Type B pancreatic cell (in vitro differentiated cells): ENCODE measurements at regions not wholly inside any gene's neighbourhood (a gene's known extent, or its start where the extent isn't known, plus 50 kb on each side); places are given as distances from the start of the nearest gene placed in this dataset.

Experiments used
- DNase-seq: peaks from one replicate; pipeline ENCODE4 v3.0.0; 2021; ENCODE audit warnings: mixed read lengths; ENCODE audit not compliant: unreplicated experiment; ENCODE audit errors: extremely low spot score
- H3K27ac Mint-ChIP-seq: 2 replicates; pipeline ENCODE4 v1.8.0; 2021; ENCODE audit warnings: mild to moderate bottlenecking, mixed read lengths
- H3K27me3 Mint-ChIP-seq: 2 replicates; pipeline ENCODE4 v1.8.0; 2021; ENCODE audit warnings: mixed read lengths
- H3K36me3 Mint-ChIP-seq: 2 replicates; pipeline ENCODE4 v1.8.0; 2021; ENCODE audit warnings: mixed read lengths
- H3K4me1 Mint-ChIP-seq: one replicate; pipeline ENCODE4 v1.8.0; 2021; ENCODE audit warnings: mixed read lengths; ENCODE audit not compliant: unreplicated experiment
- H3K4me3 Mint-ChIP-seq: 2 replicates; pipeline ENCODE4 v1.8.0; 2021; ENCODE audit warnings: mild to moderate bottlenecking, mixed read lengths
- H3K9me3 Mint-ChIP-seq: 2 replicates; pipeline ENCODE4 v1.8.0; 2021; ENCODE audit warnings: mixed read lengths
- TF ChIP-seq, protein P1 (sequence below): fragments of 200-600 bp; sonication (generic); conservative IDR thresholded peaks from 2 replicates; pipeline ENCODE4 v1.5.0; 2021; ENCODE audit warnings: antibody characterized with exemption, mild to moderate bottlenecking

DNA sequence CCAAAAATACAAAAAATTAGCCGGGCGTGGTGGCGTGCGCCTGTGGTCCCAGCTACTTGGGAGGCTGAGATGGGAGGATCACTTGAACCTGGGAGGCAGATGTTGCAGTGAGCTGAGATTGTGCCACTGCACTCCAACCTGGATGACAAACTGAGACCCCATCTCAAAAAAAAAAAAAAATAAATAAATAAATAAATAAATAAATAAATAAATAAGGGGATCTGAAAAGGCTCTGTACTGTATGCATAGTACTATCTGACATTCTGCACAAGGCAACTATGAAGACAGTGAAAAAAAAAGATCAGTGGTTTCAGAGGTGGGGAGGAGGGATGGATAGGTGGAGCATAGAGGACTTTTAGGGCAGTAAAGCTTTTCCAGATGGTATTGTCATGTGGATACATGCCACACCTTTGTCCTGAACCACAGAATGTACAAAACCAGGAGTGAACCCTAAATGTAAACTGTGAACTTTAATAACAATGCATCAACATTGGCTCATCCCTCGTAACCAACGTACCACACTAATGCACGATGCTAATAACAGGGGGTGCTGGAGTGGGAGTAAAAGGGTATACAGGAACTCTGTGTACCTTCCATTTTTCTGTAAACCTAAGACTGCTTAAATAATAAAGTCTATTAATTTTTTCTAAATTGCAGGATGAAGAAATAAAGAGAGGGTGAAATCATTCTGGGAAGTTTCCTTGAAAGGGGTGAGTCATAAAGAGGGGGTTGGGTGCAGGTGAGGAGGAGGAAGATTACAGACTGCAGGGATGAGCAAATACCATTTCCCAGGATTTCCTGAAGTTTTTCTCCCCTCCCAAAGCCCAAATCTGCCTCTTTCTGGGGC lies 155.8 kb upstream of the SDK2 start:
- Mint-ChIP-seq H3K4me3 (no peak overlapping the region), H3K27me3 (peaks cover 15% of the 10 kb centered on the region), H3K9me3 (no peaks in the 10 kb centered on the region), H3K4me1 (peaks cover 5% of the 10 kb centered on the region), H3K36me3 (no peaks in the 10 kb centered on the region), H3K27ac (no peak overlapping the region)
- TF ChIP-seq, protein P1, sequence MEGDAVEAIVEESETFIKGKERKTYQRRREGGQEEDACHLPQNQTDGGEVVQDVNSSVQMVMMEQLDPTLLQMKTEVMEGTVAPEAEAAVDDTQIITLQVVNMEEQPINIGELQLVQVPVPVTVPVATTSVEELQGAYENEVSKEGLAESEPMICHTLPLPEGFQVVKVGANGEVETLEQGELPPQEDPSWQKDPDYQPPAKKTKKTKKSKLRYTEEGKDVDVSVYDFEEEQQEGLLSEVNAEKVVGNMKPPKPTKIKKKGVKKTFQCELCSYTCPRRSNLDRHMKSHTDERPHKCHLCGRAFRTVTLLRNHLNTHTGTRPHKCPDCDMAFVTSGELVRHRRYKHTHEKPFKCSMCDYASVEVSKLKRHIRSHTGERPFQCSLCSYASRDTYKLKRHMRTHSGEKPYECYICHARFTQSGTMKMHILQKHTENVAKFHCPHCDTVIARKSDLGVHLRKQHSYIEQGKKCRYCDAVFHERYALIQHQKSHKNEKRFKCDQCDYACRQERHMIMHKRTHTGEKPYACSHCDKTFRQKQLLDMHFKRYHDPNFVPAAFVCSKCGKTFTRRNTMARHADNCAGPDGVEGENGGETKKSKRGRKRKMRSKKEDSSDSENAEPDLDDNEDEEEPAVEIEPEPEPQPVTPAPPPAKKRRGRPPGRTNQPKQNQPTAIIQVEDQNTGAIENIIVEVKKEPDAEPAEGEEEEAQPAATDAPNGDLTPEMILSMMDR: no peak
- DNase-seq: no peak

DNA sequence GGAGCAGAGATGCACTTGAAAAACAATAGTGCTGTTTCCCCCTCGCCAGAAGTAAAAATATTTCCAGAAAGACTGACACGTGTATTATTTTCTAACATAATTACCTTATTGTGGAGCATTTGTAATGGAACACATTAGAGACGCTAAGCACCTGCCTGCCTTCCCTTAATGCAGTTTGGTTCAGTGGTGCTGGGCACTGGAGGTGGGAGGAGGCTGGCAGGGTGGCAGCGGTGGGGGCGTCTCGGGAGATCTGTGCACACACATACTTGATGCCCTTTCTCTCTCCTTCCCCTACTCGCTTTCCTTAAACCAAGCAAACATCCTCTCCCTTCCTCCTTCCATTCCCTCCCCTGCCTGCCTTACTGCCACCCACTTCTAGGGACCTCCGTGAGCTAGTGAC lies 156.6 kb upstream of the SDK2 start:
- Mint-ChIP-seq H3K4me1 (peaks cover 5% of the 10 kb centered on the region), H3K36me3 (no peaks in the 10 kb centered on the region), H3K27ac (no peak overlapping the region), H3K9me3 (peaks cover 6% of the 10 kb centered on the region), H3K4me3 (no peak overlapping the region), H3K27me3 (peaks cover 21% of the 10 kb centered on the region)
- TF ChIP-seq, protein P1: no peak
- no peak for DNase-seq

DNA sequence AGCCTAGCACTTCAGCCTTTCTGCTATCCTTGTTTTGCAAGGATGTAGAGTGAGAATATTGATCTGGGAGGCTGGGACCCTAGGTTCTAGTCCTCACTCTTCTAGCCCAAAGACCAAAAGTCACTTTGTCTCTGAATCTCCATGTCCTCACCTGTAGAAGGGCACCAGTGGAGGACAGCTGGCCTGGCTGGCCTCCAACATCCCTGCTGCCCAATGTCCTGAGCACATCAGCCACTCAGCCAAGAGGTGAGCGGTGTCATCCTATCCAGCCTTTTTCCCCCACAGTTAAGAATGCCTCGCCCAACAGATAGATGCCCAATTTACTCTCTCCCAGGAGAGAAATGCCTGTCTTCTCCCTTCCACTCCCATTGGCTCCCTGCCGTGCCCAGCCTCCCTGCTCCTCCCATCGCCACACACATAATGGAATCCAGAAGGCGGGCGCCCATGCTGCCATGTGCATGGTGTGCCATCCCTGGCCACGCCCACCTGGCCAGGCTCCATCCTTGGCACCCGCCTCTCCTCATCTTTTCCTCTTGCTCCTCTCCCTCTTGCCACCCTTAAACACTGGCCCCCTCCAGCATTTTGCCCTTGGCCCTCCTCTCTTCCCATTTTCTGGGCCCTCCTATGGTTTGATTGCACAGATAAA lies 157.3 kb upstream of the SDK2 start:
- no peak overlapping the region for H3K27ac Mint-ChIP-seq
- H3K4me1 Mint-ChIP-seq: peaks cover 5% of the 10 kb centered on the region
- TF ChIP-seq, protein P1: no peak
- no peak overlapping the region for H3K4me3 Mint-ChIP-seq
- H3K27me3 Mint-ChIP-seq: peaks cover 24% of the 10 kb centered on the region
- no peaks in the 10 kb centered on the region for H3K36me3 Mint-ChIP-seq
- no peak for DNase-seq
- peaks cover 6% of the 10 kb centered on the region for H3K9me3 Mint-ChIP-seq

DNA sequence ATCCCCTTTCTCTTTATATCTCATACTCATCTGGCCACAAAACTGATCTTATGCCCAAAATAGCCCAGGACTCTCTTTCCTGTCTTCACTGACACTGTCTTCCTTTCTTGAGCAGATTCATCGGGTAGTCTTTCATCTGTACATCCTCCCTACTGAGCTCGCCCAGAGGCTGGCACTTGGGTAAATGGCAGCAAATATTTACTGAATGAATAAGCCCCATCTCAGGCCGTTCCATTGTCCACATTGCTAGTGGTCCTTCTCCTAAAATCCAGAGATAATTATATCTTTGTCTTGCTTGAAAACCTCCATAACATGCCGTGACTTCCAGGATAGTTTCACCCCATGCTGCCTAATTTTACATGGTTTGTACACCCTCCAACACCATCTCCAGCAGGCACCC lies 158.1 kb upstream of the SDK2 start:
- DNase-seq: no peak
- Mint-ChIP-seq H3K9me3 (peaks cover 6% of the 10 kb centered on the region), H3K36me3 (no peaks in the 10 kb centered on the region), H3K4me1 (no peaks in the 10 kb centered on the region), H3K27ac (no peak overlapping the region), H3K4me3 (no peak overlapping the region), H3K27me3 (peaks cover 23% of the 10 kb centered on the region)
- TF ChIP-seq, protein P1: no peak

DNA sequence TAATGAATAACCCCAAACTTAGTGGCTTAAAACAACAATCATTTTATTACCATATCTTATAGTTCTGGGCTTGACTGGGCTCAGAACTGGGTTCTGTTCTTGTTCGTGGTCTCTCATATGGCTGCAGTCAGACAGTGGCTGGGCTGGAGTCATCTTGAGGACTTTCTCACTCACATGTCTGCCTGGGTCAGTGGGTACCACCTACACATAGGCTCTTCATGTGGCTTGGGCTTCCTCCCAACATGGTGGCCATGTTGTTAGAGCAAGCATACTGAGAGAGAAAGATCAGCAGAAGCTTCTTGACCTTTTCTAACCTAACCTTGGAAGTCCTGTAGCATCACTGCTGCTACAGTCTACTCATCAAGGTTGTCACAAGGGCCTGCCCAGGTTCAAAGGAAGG lies 158.6 kb upstream of the SDK2 start:
- Mint-ChIP-seq H3K27me3 (peaks cover 23% of the 10 kb centered on the region), H3K27ac (no peak overlapping the region), H3K4me1 (no peaks in the 10 kb centered on the region), H3K9me3 (peaks cover 6% of the 10 kb centered on the region), H3K36me3 (no peaks in the 10 kb centered on the region), H3K4me3 (no peak overlapping the region)
- no peak for DNase-seq
- TF ChIP-seq, protein P1: no peak
